ENCODE measurements at regions not wholly inside any gene's neighbourhood (a gene's known extent, or its start where the extent isn't known, plus 50 kb on each side); places are given as distances from the start of the nearest gene placed in this dataset.

GRCh38 chr10:130230036-130230435, 93.8 kb downstream of the GLRX3 start:
- TF ChIP-seq CTCF (IDR thresholded peaks at IDR 0.05; ENCODE audit: unreplicated experiment): no peak
- Mint-ChIP-seq H3K4me1 (ENCODE audit: low read depth, unreplicated experiment) (no peaks in the 10 kb centered on the region), H3K36me3 (ENCODE audit: insufficient read depth, unreplicated experiment) (peaks cover 5% of the 10 kb centered on the region), H3K4me3 (ENCODE audit: low read depth, unreplicated experiment) (no peak overlapping the region), H3K9me3 (ENCODE audit: low read depth, unreplicated experiment) (peaks cover 10% of the 10 kb centered on the region), H3K27me3 (ENCODE audit: unreplicated experiment) (no peaks in the 10 kb centered on the region), H3K27ac (ENCODE audit: unreplicated experiment) (no peak overlapping the region)
- BruUV-seq (replicated peaks): no TSS peak
- DNase-seq: no peak
- intact Hi-C loops (cut with micrococcal nuclease; ENCODE audit: unreplicated experiment): no loop called here
- CTCF ChIA-PET: no interaction called here

- BruUV-seq (replicated peaks): no TSS peak
- Mint-ChIP-seq H3K36me3 (ENCODE audit: insufficient read depth, unreplicated experiment) (peaks cover 5% of the 10 kb centered on the region), H3K4me1 (ENCODE audit: low read depth, unreplicated experiment) (no peaks in the 10 kb centered on the region), H3K27me3 (ENCODE audit: unreplicated experiment) (no peaks in the 10 kb centered on the region), H3K27ac (ENCODE audit: unreplicated experiment) (no peak overlapping the region), H3K4me3 (ENCODE audit: low read depth, unreplicated experiment) (no peak overlapping the region), H3K9me3 (ENCODE audit: low read depth, unreplicated experiment) (peaks cover 13% of the 10 kb centered on the region)
- CTCF ChIA-PET: no interaction called here
- intact Hi-C loops (cut with micrococcal nuclease; ENCODE audit: unreplicated experiment): no loop called here
- TF ChIP-seq CTCF (IDR thresholded peaks at IDR 0.05; ENCODE audit: unreplicated experiment): no peak
- no peak for DNase-seq
Observed at GRCh38 chr10:130230611-130231010, 94.4 kb downstream of the GLRX3 start.

- Mint-ChIP-seq H3K36me3 (ENCODE audit: insufficient read depth, unreplicated experiment) (peaks cover 5% of the 10 kb centered on the region), H3K4me1 (ENCODE audit: low read depth, unreplicated experiment) (no peaks in the 10 kb centered on the region), H3K9me3 (ENCODE audit: low read depth, unreplicated experiment) (peaks cover 13% of the 10 kb centered on the region), H3K27me3 (ENCODE audit: unreplicated experiment) (no peaks in the 10 kb centered on the region), H3K27ac (ENCODE audit: unreplicated experiment) (no peak overlapping the region), H3K4me3 (ENCODE audit: low read depth, unreplicated experiment) (no peak overlapping the region)
- intact Hi-C loops (cut with micrococcal nuclease; ENCODE audit: unreplicated experiment): no loop called here
- TF ChIP-seq CTCF (IDR thresholded peaks at IDR 0.05; ENCODE audit: unreplicated experiment): no peak
- no TSS peak for BruUV-seq (replicated peaks)
- no peak for DNase-seq
- CTCF ChIA-PET: no interaction called here
Observed at GRCh38 chr10:130231251-130231741, 95.1 kb downstream of the GLRX3 start.

GRCh38 chr10:130232166-130233034, 96.2 kb downstream of the GLRX3 start:
- no TSS peak for BruUV-seq (replicated peaks)
- intact Hi-C loops (cut with micrococcal nuclease; ENCODE audit: unreplicated experiment): no loop called here
- no peak overlapping the region for H3K27ac Mint-ChIP-seq (ENCODE audit: unreplicated experiment)
- H3K4me3 Mint-ChIP-seq (ENCODE audit: low read depth, unreplicated experiment): no peak overlapping the region
- no peak for DNase-seq
- H3K4me1 Mint-ChIP-seq (ENCODE audit: low read depth, unreplicated experiment): no peaks in the 10 kb centered on the region
- peaks cover 5% of the 10 kb centered on the region for H3K36me3 Mint-ChIP-seq (ENCODE audit: insufficient read depth, unreplicated experiment)
- no peak for TF ChIP-seq CTCF (IDR thresholded peaks at IDR 0.05; ENCODE audit: unreplicated experiment)
- H3K9me3 Mint-ChIP-seq (ENCODE audit: low read depth, unreplicated experiment): peaks cover 10% of the 10 kb centered on the region
- no peaks in the 10 kb centered on the region for H3K27me3 Mint-ChIP-seq (ENCODE audit: unreplicated experiment)
- CTCF ChIA-PET: no interaction called here
